ENCODE measurements at regions not wholly inside any gene's neighbourhood (a gene's known extent, or its start where the extent isn't known, plus 50 kb on each side); places are given as distances from the start of the nearest gene placed in this dataset.

- Histone ChIP-seq H3K9me3 (no peaks in the 10 kb centered on the region), H3K4me1 (no peaks in the 10 kb centered on the region), H3K4me3 (no peak overlapping the region), H3K4me2 (no peak overlapping the region), H3K27ac (no peak overlapping the region)
- ATAC-seq: no peak
- no peak for FAIRE-seq
- ChIA-PET POLR2A (no interaction called here), CTCF (no interaction called here)
- TF ChIP-seq FOSB (CRISPR knock-in tag; IDR thresholded peaks at IDR 0.05): no peak
- TF ChIP-seq NR3C1 (IDR thresholded peaks at IDR 0.05): no peak
- TF ChIP-seq ESRRA (IDR thresholded peaks at IDR 0.05; ENCODE audit: borderline replicate concordance, low read length): no peak
- TF ChIP-seq RCOR1 (IDR thresholded peaks at IDR 0.05; ENCODE audit: low read depth, low read length): no peak
- TF ChIP-seq JUNB (IDR thresholded peaks at IDR 0.05): no peak
- no peak for TF ChIP-seq CTCF (IDR thresholded peaks at IDR 0.05)
- no peak for TF ChIP-seq ZC3H11A (IDR thresholded peaks at IDR 0.05)
- TF ChIP-seq EHF (CRISPR knock-in tag; IDR thresholded peaks at IDR 0.05): no peak
- TF ChIP-seq RAD21 (conservative IDR thresholded peaks at IDR 0.05 in 1 of 2, IDR thresholded peaks at IDR 0.05 in 1 of 2): no peak
- no peak for TF ChIP-seq POLR2A (IDR thresholded peaks at IDR 0.05; ENCODE audit: low read length)
- TF ChIP-seq ZNF302 (CRISPR knock-in tag; IDR thresholded peaks at IDR 0.05): no peak
- TF ChIP-seq FOSL2 (IDR thresholded peaks at IDR 0.05): no peak
- no peak for TF ChIP-seq FOSL2 (CRISPR knock-in tag; IDR thresholded peaks at IDR 0.05)
- no peak for DNase-seq (ENCODE audit: low read depth in 1 of 2, low spot score in 1 of 2)
Observed at GRCh38 chr16:61195006-61195405, 841.2 kb downstream of the CDH8 start.

- Histone ChIP-seq H3K4me3 (no peak overlapping the region), H3K4me2 (no peak overlapping the region), H3K9me3 (no peaks in the 10 kb centered on the region), H3K4me1 (no peaks in the 10 kb centered on the region), H3K27ac (no peak overlapping the region)
- TF ChIP-seq SREBF2 (IDR thresholded peaks at IDR 0.05): no peak
- CTCF ChIA-PET: no interaction called here
- DNase-seq (ENCODE audit: low read depth in 1 of 2, low spot score in 1 of 2) (no peak), FAIRE-seq (no peak), ATAC-seq (no peak)
- POLR2A ChIA-PET: no interaction called here
Observed at GRCh38 chr16:61194573-61194972, 841.7 kb downstream of the CDH8 start.

- 0% methylated on average over 1 of the region's 1 CpG for WGBS (ENCODE audit: missing lambda C conversion rate)
- CTCF ChIA-PET: no interaction called here
- no peak overlapping the region for H3K4me2 ChIP-seq
- H3K27ac ChIP-seq: no peak overlapping the region
- FAIRE-seq (no peak), DNase-seq (ENCODE audit: low read depth in 1 of 2, low spot score in 1 of 2) (no peak), ATAC-seq (no peak)
- H3K4me3 ChIP-seq: no peak overlapping the region
- POLR2A ChIA-PET: no interaction called here
- no peak for TF ChIP-seq TP53 (CRISPR knock-in tag; IDR thresholded peaks at IDR 0.05)
- TF ChIP-seq EHMT2 (IDR thresholded peaks at IDR 0.05; ENCODE audit: low read depth): no peak
- TF ChIP-seq NR3C1 (IDR thresholded peaks at IDR 0.05): no peak
- TF ChIP-seq BHLHE40 (IDR thresholded peaks at IDR 0.05; ENCODE audit: low read depth, low read length): no peak
- TF ChIP-seq REST (IDR thresholded peaks at IDR 0.05): no peak
- TF ChIP-seq MAX (IDR thresholded peaks at IDR 0.05): no peak
- TF ChIP-seq CBX2 (IDR thresholded peaks at IDR 0.05; ENCODE audit: borderline replicate concordance, low read depth): no peak
- TF ChIP-seq ELK1 (IDR thresholded peaks at IDR 0.05; ENCODE audit: low read depth, low read length): no peak
- TF ChIP-seq HMGXB4 (CRISPR knock-in tag; IDR thresholded peaks at IDR 0.05; ENCODE audit: borderline replicate concordance): no peak
- no peak for TF ChIP-seq ZFP36 (IDR thresholded peaks at IDR 0.05; ENCODE audit: borderline replicate concordance, partially characterized antibody)
- TF ChIP-seq POLR2A (IDR thresholded peaks at IDR 0.05; ENCODE audit: low read length): no peak
- TF ChIP-seq E2F6 (IDR thresholded peaks at IDR 0.05; ENCODE audit: borderline replicate concordance, low read depth): no peak
- no peak for TF ChIP-seq PHF8 (IDR thresholded peaks at IDR 0.05; ENCODE audit: borderline replicate concordance, low read depth)
- no peaks in the 10 kb centered on the region for H3K9me3 ChIP-seq
- H3K4me1 ChIP-seq: no peaks in the 10 kb centered on the region
Observed at GRCh38 chr16:61182391-61182790, 853.8 kb downstream of the CDH8 start.
